PC-9 (cell line): ENCODE measurements at regions not wholly inside any gene's neighbourhood (a gene's known extent, or its start where the extent isn't known, plus 50 kb on each side); places are given as distances from the start of the nearest gene placed in this dataset.

ENCODE experiments used
- BruUV-seq: library from RNA; stranded (reverse); fragments of 400-500 nt; replicated peaks from 2 replicates; lab custom pipeline; 2021; lab: Mats Ljungman, UMichigan
- CTCF ChIA-PET: fragments of 300-600 bp; sonication (Branson Sonifier 250); formaldehyde crosslinking; loops from one replicate; lab custom pipeline; 2022; ENCODE audit warnings: antibody characterized with exemption; lab: Charles Lee
- POLR2A ChIA-PET: fragments of 300-600 bp; sonication (Branson Sonifier 250); formaldehyde crosslinking; loops from one replicate; lab custom pipeline; 2022; ENCODE audit warnings: antibody characterized with exemption; ENCODE audit not compliant: unreplicated experiment; lab: Charles Lee
- DNase-seq, 2 experiments: peaks; one replicate each; pipeline versions ENCODE4 v3.0.0 to v3.0.0-alpha.2; 2015 to 2022; ENCODE audit warnings: mixed read lengths in 1 of 2
- H2AFZ ChIP-seq: fragments of 200-600 bp; sonication (generic); 2 replicates; pipeline ENCODE4 v1.8.1; 2017; ENCODE audit warnings: antibody characterized with exemption
- H3F3A ChIP-seq: fragments of 200-600 bp; sonication (generic); 2 replicates; pipeline ENCODE4 v1.8.1; 2017; ENCODE audit warnings: antibody characterized with exemption, mild to moderate bottlenecking, low read depth; ENCODE audit not compliant: insufficient read depth
- H3K27ac ChIP-seq: fragments of 200-600 bp; sonication (generic); 2 replicates; pipeline ENCODE4 v1.6.1; 2016; ENCODE audit warnings: mixed run types
- H3K27me3 ChIP-seq: fragments of 200-600 bp; sonication (generic); 2 replicates; pipeline ENCODE4 v1.6.1; 2016; ENCODE audit warnings: low read depth, mixed run types; ENCODE audit not compliant: insufficient read depth
- H3K36me3 ChIP-seq: fragments of 200-600 bp; sonication (generic); 2 replicates; pipeline ENCODE4 v1.6.1; 2016; ENCODE audit warnings: low read depth, mixed run types
- H3K4me1 ChIP-seq: fragments of 200-600 bp; sonication (generic); replicated peaks from 2 replicates; pipeline ENCODE4 v1.6.1; 2016; ENCODE audit warnings: mixed run types; ENCODE audit not compliant: insufficient read depth
- H3K4me2 ChIP-seq: fragments of 200-600 bp; sonication (generic); 2 replicates; pipeline ENCODE4 v1.6.1; 2017; ENCODE audit warnings: mixed run types
- H3K4me3 ChIP-seq: fragments of 200-600 bp; sonication (generic); 2 replicates; pipeline ENCODE4 v1.6.1; 2016; ENCODE audit warnings: mixed run types
- H3K79me2 ChIP-seq: fragments of 200-600 bp; sonication (generic); 2 replicates; pipeline ENCODE4 v1.6.1; 2017; ENCODE audit warnings: low read depth, mixed run types
- H3K9me2 ChIP-seq: fragments of 200-600 bp; sonication (generic); 2 replicates; pipeline ENCODE4 v1.8.1; 2017; ENCODE audit warnings: mild to moderate bottlenecking; ENCODE audit not compliant: insufficient read depth
- H3K9me3 ChIP-seq: fragments of 200-600 bp; sonication (generic); 2 replicates; pipeline ENCODE4 v1.8.1; 2016; ENCODE audit warnings: low read depth; ENCODE audit not compliant: insufficient read depth
- H4K20me1 ChIP-seq: fragments of 200-600 bp; sonication (generic); 2 replicates; pipeline ENCODE4 v1.8.1; 2017; ENCODE audit not compliant: insufficient read depth
- EZH2 ChIP-seq: fragments of 200-600 bp; sonication (generic); IDR thresholded peaks from 2 replicates; pipeline ENCODE4 v1.8.0; 2017; ENCODE audit warnings: antibody characterized with exemption, low read depth
- intact Hi-C: fragments of 100-400 bp; cut with micrococcal nuclease; formaldehyde crosslinking; loops from one replicate; pipeline ENCODE4 v1.10.0; 2022; ENCODE audit not compliant: unreplicated experiment
- TF ChIP-seq, protein P1 (sequence below): fragments of 200-600 bp; sonication (generic); conservative IDR thresholded peaks from 2 replicates; pipeline ENCODE4 v1.6.1; 2017; ENCODE audit warnings: mixed run types, antibody characterized with exemption, mild to moderate bottlenecking, moderate library complexity

DNA sequence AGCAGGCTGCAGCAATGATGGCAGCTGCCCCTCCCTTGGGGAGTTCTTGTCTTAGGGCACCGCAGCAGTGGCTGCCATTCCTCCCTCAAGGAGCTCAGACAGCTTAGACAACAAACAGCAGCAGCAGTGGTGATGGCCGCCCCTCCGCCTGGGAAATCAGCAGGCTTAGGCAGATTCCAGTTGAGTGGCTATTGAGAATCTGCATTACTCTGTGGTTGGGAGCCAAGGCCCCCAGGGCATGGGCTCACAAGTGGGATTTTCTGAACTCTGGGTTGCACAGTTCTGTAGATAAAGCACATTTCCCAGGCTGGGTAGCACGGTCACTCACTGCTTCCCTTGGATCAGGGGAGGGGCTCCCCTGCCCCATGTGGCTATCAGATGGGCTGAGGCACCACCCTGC, 1280.7 kb upstream of the TMPRSS15 start:
- intact Hi-C loops: no loop called here
- Histone ChIP-seq H3K4me3 (no peak overlapping the region), H3K4me2 (no peak overlapping the region), H3K27me3 (no peaks in the 10 kb centered on the region), H3K36me3 (no peaks in the 10 kb centered on the region), H3K4me1 (no peaks in the 10 kb centered on the region), H3K27ac (no peak overlapping the region), H2AFZ (no peak overlapping the region), H3K9me2 (no peaks in the 10 kb centered on the region), H4K20me1 (no peaks in the 10 kb centered on the region), H3K9me3 (no peaks in the 10 kb centered on the region), H3K79me2 (no peaks in the 10 kb centered on the region), H3F3A (no peaks in the 10 kb centered on the region)
- ChIA-PET CTCF (no interaction called here), POLR2A (no interaction called here)
- DNase-seq: no peak
- BruUV-seq: no TSS peak
- TF ChIP-seq, protein P1, sequence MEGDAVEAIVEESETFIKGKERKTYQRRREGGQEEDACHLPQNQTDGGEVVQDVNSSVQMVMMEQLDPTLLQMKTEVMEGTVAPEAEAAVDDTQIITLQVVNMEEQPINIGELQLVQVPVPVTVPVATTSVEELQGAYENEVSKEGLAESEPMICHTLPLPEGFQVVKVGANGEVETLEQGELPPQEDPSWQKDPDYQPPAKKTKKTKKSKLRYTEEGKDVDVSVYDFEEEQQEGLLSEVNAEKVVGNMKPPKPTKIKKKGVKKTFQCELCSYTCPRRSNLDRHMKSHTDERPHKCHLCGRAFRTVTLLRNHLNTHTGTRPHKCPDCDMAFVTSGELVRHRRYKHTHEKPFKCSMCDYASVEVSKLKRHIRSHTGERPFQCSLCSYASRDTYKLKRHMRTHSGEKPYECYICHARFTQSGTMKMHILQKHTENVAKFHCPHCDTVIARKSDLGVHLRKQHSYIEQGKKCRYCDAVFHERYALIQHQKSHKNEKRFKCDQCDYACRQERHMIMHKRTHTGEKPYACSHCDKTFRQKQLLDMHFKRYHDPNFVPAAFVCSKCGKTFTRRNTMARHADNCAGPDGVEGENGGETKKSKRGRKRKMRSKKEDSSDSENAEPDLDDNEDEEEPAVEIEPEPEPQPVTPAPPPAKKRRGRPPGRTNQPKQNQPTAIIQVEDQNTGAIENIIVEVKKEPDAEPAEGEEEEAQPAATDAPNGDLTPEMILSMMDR: no peak
- no peak for TF ChIP-seq EZH2

DNA sequence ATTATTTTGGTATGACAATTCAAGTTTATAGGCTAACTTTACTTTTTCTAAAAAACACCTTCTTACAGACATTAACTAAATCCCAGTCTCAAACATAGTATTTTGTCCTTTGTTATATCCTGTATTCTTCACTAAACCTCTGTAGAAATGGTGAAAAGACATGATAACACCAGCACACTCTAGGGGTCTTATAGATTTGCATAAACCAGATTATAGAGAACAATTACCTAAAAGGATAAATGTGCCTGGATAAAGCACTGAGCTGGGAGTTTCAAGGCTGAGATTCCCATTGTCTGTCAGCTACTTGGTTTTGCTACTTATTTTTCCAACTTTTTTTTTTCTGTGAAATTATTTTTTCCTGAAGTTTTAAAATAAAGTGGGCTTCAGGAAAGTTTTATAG, 1288.6 kb upstream of the TMPRSS15 start:
- H3K27ac ChIP-seq: no peak overlapping the region
- no peaks in the 10 kb centered on the region for H3K9me2 ChIP-seq
- BruUV-seq: no TSS peak
- no peak overlapping the region for H3K4me2 ChIP-seq
- no peaks in the 10 kb centered on the region for H3K9me3 ChIP-seq
- H3F3A ChIP-seq: no peaks in the 10 kb centered on the region
- no peaks in the 10 kb centered on the region for H3K36me3 ChIP-seq
- POLR2A ChIA-PET: no interaction called here
- no peaks in the 10 kb centered on the region for H3K79me2 ChIP-seq
- H4K20me1 ChIP-seq: no peaks in the 10 kb centered on the region; the same call in 1 of the 2 replicates
- H2AFZ ChIP-seq: no peak overlapping the region
- CTCF ChIA-PET: no interaction called here
- intact Hi-C loops: no loop called here
- DNase-seq: no peak
- no peaks in the 10 kb centered on the region for H3K4me1 ChIP-seq
- TF ChIP-seq, protein P1: no peak
- TF ChIP-seq EZH2: no peak
- H3K27me3 ChIP-seq: no peaks in the 10 kb centered on the region
- no peak overlapping the region for H3K4me3 ChIP-seq

DNA sequence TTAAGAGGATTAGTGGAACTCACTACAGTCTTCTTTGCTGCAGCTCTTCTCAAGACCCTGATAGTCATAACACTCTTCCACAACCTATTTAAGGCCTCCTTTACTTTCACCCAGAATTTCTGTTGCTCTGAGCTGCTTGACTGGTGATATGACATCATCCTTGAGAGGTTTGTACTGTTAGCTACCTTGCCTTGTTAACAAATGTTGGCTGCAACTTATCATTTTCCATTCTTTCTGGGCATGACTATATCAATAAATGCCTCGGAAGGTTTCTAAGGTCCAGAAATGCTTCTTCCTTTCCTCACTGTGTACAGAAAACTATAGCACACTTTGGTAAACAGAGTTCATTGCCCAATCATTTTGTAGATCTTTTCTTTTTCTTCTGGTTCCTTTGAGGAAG, 1292.2 kb upstream of the TMPRSS15 start:
- no peak for DNase-seq
- H3K4me3 ChIP-seq: no peak overlapping the region
- intact Hi-C loops: no loop called here
- no peaks in the 10 kb centered on the region for H3K4me1 ChIP-seq
- H3K79me2 ChIP-seq: no peaks in the 10 kb centered on the region
- H3K9me3 ChIP-seq: no peaks in the 10 kb centered on the region
- no peaks in the 10 kb centered on the region for H3K27me3 ChIP-seq
- no peak overlapping the region for H3K4me2 ChIP-seq
- TF ChIP-seq EZH2: no peak
- TF ChIP-seq, protein P1: no peak
- H3K9me2 ChIP-seq: no peaks in the 10 kb centered on the region
- ChIA-PET POLR2A (no interaction called here), CTCF (no interaction called here)
- BruUV-seq: no TSS peak
- H3K36me3 ChIP-seq: no peaks in the 10 kb centered on the region
- no peak overlapping the region for H2AFZ ChIP-seq
- no peaks in the 10 kb centered on the region for H3F3A ChIP-seq
- H3K27ac ChIP-seq: no peak overlapping the region
- no peaks in the 10 kb centered on the region; the same call in 1 of the 2 replicates for H4K20me1 ChIP-seq
